ENCODE measurements at regions not wholly inside any gene's neighbourhood (a gene's known extent, or its start where the extent isn't known, plus 50 kb on each side); places are given as distances from the start of the nearest gene placed in this dataset.

GRCh38 chr16:24488045-24488444 is 51.3 kb upstream of the RBBP6 start:
- TF ChIP-seq ARNT (IDR thresholded peaks at IDR 0.05) (no peak), ZNF768 (CRISPR knock-in tag; IDR thresholded peaks at IDR 0.05) (no peak), CTCF (CRISPR knock-in tag; IDR thresholded peaks at IDR 0.05) (no peak), NR2F1 (CRISPR knock-in tag; IDR thresholded peaks at IDR 0.05) (no peak), RXRA (CRISPR knock-in tag; IDR thresholded peaks at IDR 0.05) (no peak)
